GM12892 (cell line): ENCODE measurements at regions not wholly inside any gene's neighbourhood (a gene's known extent, or its start where the extent isn't known, plus 50 kb on each side); places are given as distances from the start of the nearest gene placed in this dataset.

Experiments used
- POLR2A ChIP-seq: IDR thresholded peaks from 2 replicates; pipeline ENCODE4 v1.6.1; 2011; ENCODE audit warnings: low read depth, low read length, control low read depth
- POLR2AphosphoS5 ChIP-seq: IDR thresholded peaks from 2 replicates; pipeline ENCODE4 v1.6.1; 2011; ENCODE audit warnings: low read depth, low read length, control low read depth
- TAF1 ChIP-seq: IDR thresholded peaks from 2 replicates; pipeline ENCODE4 v1.6.1; 2011; ENCODE audit warnings: low read depth, mild to moderate bottlenecking, control low read depth, low read length, borderline replicate concordance

GRCh38 chr22:22124374-22124773 is 120.2 kb upstream of the VPREB1 start:
- TF ChIP-seq TAF1 = no peak
- no peak for TF ChIP-seq POLR2A
- TF ChIP-seq POLR2AphosphoS5 = no peak
